HK-2 (cell line): ENCODE measurements at regions not wholly inside any gene's neighbourhood (a gene's known extent, or its start where the extent isn't known, plus 50 kb on each side); places are given as distances from the start of the nearest gene placed in this dataset.

Experiments
- DNase-seq: peaks from one replicate; pipeline ENCODE4 v3.0.0-alpha.2; 2018; ENCODE audit not compliant: unreplicated experiment

DNA sequence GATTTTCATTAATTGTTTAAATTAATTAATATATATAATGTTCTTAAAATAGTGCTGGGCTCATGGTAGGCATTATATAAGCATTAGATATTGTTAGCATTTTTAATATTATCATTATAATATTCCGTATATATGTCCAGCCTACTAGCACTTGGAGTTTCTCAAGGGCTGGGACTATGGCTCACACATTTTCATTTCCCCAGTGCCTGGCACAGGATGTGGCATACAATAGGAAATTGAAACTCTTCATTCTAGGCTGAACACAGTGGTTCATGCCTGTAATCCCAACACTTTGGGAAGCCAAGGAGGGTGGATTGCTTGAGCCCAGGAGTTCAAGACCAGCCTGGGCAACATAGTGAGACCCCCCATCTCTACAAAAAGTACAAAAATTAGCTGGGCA lies 170.4 kb downstream of the RSL24D1 start:
- DNase-seq, result no peak

DNA sequence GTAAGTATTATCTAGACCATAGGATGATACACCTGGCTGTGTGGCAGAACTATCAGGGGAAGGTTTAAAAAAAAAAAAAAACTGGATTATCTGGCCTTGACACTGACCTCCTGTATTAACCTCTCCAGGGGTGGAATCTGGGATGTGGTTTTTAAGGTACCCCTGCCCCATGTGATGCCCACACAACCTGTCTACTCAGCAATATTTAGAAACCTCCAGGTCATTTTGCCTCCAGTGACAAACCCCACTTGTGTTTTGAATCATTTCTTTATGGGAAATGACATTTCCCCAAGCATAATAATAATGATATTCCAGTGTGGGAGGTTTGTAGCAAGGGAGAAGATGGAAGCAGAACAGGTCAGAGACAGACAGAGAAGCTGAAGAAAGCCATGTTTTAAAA lies 179.1 kb downstream of the RSL24D1 start:
- no peak for DNase-seq

DNA sequence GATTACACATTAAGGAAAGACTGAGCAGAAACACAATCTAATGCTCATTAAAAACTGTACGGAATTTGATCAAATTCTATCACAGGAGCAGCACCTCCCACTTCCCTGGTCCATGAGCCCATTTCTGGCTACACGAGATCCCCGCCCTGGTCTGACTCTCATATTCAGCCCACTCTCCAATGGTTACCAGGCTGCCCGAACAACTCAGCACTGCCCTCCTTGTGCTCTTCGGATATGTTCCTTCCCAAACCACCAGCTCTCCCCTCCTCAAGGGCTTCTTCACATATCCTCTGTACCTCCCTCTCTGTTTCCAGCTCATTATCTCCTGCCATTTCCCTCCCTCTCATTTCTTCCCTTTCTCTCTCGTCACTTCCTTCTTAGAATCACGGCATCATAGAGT lies 180.5 kb downstream of the RSL24D1 start:
- DNase-seq, result no peak

DNA sequence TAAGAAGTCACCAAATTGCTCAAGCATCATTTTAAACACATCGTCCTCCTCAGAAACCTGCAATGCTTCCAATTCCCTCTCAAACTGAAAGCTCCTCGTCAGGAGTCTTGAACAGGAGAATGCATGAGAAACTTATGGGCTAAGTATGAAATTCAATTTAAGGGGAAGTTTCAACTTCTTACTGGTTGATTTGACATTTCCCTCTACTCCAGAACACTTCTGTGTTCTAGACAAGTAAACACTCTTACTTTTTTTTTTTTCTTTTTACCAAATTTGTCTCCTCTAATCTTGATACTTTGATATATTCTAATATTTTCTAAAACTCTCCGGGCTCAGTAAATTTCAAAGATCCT lies 181.7 kb downstream of the RSL24D1 start:
- DNase-seq, result no peak

DNA sequence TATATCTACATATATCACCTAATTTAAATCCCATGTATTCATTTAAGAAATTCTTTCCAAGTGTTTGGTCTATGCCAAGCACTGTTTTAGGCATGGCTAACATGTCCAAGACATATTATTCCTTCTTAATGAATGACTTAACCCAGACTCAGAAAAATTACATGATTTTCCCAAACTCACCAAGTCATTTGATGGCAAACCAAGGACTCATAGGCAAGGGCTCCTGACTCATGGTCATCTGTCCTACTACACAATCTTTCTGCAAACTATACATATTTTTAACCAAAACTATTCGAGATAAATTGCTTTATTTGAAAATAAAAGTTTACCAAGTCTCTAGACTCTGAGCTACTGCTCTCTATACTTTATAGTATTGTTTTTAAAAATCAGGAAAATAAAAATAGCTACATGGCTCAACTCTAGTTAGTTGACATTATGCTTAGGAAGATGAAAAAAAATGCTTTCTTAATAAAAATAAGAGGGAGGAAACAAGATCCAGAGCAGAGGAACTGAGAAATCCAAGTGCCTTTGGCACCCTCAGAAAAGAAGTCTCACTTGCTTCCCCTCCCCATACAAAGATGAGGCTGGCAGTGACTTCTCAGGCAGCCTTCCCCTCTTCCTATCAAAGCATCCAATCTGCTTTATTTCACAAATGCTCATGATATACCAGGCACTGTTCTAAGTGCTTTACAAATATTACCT lies 182.2 kb downstream of the RSL24D1 start:
- no peak for DNase-seq

DNA sequence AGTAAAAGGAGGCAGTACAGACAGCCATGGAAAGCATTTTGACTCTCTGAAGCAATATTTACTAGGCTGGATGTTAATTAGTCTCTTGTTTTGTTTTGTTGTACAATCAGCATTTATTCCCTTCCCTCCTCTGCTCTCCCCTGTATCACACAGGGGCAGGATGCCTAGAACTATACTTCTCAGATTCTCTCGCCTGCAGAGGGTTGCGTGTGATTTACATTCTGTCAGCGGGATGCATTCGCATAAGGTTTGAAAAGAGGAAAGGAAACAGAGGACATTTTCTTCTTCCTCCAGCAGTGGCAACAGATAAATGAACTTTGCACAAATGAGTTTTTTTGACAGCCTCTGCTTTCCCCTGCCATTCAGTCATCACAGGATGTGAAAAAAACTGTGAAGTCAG lies 188.3 kb downstream of the RSL24D1 start:
- no peak for DNase-seq

DNA sequence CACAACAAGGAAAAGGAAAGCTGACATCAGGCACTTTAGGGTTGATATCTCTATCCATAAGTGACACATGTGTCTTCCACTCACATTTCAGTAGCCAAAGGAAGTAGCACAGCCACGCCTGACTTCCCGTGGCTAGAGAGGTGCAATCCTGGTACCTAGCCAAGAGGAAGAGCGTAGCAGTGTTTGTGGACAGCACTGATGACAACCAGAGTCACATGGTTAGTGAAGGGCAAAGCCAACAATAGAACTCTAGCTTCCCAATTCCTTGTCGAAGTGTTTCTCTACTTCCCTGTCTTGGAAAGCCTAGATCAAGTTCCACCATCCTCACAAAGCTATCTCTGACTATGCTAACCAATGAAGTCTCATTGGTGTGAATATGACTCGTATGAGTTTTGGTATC lies 189.2 kb downstream of the RSL24D1 start:
- DNase-seq, result no peak

DNA sequence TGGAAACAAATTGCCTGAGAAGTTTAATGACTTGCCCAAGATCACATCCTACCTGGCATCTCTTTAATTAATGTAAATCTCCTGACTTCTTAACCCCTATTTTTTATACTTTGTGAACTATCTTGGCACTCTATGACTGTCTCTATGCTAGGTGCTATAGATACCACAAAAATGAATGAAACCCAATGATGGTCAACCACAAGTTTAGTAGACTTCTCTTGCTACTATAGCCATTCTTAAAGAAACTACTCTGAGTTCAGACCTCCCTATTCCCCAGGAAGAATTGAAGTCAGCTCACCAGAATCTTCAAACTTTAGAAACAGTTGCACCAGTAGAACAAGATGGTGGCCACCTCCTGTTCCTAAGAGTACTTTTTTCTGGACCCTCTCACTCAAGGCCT lies 191.1 kb downstream of the RSL24D1 start:
- no peak for DNase-seq

DNA sequence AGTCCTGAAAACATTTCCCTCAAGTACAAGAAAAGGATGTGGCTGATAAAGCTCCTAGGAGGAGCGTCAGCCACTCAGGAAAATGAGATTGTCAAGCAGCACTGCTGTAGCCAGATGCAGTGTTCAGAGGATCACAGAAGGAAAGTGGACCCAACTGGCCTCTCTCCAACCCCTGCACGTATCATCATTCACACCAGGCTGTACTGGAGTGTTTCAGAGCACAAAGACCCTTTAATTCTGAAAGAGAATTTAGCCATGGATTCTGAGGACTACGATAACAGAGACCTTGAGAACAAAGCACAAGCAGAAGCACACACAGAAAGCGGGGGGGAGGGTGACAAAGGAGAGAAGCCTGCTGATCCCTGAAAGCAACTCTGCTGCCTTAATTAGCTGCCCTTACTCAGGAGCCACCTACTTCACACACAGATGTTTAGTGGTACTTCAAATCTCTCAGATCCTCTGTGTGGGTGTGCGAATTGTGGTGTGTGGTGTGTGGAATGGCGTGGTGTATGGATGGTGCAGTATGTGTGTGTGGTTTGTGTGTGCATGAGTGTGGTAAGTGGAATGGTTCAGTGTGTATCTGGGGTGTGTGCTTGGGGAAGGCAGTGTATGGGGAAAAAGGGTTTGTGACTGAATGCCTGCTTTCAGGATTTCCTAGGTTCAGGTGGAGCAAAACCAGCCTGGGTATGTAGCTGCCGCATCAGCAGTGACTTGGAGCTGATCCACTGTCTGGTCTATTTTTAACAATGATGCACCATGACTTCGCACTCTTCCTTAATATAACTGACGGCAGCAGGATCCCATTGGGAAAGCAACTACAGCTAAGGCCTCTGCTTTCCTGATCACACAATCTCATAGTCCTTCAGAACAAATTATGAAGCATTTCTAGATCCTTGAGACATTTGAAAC lies 192.5 kb downstream of the RSL24D1 start:
- DNase-seq, result no peak

DNA sequence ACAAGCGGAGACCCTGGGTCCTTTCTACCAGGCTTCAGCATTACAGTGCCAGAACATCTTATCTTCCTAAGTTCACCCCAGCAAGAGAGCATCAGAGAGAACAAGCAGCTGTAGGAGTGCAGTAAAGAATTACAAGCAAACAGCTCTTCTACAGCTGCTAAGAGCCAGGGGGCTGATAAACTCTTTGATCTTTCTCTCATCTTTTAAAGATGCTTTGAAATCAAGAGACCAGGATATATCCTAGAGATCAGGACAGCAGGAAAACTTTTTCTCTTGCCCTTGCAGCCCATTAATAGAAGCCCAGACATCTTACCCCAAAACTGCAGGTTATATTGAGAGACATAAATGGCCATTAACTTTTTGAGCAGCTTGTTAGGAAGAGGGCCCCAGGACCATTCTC lies 198.1 kb downstream of the RSL24D1 start:
- no peak for DNase-seq

DNA sequence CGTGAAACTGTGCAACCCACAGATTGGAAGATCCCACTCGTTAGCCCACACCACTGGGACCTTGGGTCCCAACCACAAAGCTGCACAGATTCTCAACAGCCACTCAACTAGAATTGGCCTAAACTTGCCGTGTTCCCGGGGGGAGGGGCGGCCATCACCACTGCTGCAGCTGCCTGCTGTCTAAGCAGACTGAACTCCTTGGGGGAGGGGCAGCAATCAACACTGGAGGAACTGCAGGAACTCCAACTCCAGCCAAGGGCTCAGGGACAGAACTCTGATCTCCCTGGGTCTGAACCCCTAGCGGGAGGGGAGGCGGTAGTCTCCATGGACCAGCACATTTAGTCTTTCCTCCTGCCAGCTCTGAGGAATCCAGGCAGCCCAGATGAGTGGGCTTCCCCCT lies 205.9 kb downstream of the RSL24D1 start:
- no peak for DNase-seq

DNA sequence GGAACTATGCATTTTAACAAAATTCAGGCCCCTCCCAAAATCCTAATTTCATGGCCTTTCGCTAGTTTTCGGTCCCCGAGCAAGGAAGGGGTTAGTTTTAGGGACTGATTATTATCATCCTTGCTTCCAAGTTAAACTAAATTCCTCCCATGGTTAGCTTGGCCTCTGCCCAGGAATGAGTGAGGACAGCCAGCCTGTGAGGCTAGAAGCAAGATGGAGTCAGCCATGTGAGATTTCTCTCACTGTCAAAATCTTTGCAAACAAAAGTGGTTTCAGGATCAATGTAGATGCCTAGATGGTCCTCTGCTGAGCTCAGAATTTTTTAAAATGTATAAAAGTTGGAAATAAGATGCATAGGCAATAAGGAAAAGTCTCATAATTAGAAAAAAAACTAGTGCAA lies 208.9 kb downstream of the RSL24D1 start:
- no peak for DNase-seq

DNA sequence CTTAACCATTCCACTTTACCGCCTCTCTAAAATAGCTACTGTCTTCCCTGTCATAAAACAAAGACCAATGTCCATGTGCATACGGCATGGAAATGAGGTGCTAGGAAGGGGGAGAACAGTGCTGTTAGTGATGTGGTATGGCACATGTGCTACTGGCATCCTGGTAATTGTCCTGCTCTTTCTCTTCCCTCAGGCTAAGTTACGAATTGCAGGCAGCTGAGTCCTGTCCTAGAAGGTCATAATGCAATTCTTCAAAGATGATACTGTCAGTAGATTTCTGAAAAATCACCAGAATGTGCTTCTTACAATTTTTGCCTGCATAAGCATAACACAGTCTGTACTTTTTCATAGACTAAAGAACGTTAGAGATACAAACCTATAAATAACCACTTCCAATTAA lies 216.8 kb downstream of the RSL24D1 start:
- no peak for DNase-seq

DNA sequence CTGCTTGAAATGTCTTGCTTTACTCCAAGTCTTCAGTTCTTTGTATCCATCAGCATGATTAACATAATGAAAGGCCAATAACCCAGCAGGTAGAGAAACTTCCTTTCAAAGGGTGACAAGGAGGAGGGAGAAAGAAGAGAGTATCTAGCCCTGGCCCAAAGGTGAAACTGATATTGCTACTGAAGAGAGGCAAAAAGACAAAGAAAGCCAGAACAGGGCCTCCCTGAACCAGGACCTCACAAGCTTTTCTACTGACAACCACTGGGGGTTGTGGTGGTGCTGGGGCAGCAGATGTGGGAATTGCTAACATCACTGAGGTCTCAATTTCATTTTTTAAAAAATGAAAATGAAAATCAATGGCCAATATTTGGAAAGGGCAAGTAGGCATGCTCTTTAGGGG lies 234.1 kb downstream of the RSL24D1 start:
- no peak for DNase-seq

DNA sequence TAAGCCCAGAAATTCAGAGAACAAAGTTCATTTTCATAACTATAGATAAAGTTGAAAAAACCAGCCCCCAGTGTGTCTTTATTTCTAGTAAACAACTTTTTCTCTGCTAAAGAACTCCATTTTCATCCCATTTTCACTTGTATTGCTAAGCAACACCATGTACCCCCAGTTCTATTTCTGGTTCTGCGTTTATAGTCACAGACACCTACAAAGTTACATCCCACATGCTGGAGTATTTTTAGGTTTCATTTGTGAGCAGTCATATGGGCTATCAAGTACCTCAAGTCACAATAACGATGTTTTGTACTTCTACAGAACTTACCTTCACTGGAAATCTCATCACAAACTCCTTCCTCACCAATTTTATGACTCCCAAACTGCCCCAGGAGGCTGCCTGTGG lies 236.5 kb downstream of the RSL24D1 start:
- no peak for DNase-seq

DNA sequence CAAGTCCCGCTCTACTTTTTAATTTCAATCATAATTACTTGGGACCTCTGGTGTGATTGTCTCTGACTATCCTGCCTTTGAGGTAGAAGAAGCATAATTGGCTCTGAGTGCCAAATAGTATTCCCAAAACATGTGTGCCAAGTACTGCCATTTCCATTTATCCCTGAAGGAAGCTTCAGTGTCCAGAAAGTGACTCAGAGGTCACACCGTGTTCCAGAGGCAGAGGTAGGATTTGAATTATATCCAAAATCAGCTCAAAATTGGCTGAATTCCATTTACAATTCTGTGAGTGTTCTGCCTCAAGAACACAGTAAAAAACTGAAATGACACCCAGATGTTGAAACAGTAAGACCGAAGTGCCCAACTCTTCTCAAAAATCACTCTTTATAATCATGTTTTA lies 255.3 kb downstream of the RSL24D1 start:
- DNase-seq, result no peak

DNA sequence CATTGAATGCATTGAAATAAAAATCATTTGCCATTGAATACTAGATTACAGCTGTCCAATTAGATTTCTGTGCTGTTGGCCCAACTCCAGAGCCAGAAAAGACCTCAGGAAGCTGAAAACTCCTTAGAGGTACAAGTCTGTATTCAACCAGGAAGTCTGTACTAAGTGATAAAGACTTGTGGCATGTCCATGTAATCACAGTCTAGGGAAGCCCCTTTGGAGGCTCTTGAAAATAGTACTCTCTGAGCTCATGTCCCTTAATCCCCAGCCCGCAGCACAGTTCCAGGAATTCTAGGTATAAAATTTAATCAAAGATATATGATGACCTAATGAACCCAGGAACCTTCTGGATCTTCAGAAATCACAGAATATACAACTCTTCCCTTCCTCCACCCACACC lies 279.4 kb downstream of the RSL24D1 start:
- no peak for DNase-seq

DNA sequence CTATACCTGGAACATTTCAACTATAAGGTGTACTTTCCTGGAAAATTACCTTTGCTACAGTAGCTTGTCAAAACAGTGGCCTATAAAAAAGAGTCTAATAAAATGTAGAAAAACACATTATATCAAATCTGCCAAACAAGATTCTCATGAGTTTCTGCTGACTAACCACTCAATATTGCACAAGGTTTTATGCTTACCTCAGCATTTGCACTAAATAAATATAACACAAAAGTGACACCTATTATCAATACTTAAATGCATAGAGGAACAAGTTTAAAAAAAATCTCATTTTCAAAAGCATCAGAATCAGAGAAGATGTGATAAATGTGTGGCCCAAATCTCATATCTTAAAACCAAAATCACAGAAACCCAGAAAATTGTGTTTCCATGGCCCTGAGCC lies 281.4 kb downstream of the RSL24D1 start:
- DNase-seq, result no peak

DNA sequence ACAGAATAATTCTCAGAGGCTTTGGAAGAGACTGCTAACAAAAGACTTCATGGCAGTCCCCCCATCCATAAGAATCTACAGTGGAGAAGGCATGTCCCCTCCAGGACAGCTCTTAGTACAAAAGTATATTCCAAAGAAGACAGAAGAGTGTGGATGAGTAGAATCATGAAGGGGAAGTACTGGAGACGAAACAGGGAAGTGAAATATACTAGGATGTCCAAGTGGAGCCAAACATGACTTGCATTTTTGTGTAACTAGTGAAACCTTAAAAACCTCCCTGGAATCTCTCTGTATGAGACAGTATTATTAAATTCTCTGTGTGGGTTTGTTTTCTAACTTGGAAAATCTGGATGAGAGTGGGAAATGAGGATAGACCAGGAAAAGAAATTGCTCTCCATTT lies 312.4 kb downstream of the RSL24D1 start:
- DNase-seq, result no peak

DNA sequence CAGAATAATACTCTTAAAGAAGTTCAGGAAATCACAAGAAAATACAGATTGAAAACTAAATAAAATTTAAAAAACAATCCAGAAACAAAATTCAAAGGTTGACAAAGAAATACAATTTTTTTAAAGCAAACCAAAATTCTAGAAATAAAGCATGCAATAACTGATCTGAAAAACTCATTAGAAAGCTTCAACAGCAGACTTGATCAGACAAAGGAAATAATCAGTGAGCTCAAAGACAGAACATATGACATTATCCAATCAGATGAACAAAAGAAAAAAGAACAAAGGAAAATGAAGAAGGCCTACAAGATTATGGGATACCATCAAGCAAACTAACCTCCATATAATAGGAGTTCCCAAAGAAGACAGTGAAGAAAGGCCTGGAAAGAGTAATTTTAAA lies 336.8 kb downstream of the RSL24D1 start:
- DNase-seq, result no peak

DNA sequence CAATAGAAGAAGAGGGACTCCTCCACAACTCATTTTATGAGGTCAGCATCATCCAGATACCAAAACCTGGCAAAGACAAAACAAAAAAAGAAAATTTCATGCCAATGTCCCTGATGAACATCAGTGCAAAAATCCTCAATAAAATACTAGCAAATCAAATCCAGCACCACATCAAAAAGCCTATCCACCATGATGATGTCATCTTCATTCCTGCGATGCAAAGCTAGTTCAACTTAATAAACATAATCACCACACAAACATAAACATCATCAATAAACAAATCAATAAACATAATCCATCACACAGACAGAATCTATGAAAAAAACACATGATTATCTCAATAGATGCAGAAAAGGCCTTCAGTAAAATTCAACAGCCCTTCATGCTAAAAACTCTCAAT lies 342.1 kb downstream of the RSL24D1 start:
- no peak for DNase-seq

DNA sequence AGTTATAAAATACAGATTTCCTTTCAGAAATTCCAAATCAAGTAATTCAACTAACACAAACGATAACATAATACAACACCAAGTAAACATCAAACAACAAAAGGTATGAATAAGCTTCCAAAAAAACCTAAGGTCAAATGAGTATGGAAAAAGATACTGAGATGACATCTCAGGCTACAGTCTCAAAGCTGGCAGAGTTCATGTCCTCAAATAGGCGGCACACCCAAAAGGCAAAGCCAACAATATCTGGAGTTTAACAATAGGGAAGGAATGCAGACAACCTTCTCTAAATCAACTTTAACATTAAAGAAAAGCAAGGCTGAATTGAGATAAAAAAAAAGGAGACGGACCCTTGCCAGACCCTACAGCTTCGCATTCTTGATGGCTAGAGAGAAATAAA lies 346.6 kb downstream of the RSL24D1 start:
- no peak for DNase-seq

DNA sequence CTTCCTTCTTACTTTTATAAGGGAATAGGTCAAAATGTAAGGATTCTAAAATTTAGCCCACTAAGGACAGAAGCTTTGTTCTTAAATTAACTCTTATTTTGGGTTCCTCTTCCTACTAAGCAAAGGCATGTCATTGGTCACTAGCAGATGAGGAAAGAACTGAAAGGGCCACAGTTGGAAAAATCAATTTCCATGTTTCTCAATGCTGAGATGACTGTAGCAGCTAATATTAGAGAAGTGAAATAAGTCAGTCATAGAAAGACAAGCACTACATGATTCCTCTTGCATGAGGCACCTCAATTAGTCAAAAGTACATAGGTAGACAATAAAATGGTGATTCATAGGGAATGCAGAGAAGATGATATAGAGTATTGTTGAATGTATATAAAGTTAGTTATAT lies 353.7 kb downstream of the RSL24D1 start:
- DNase-seq, result no peak
